ENCODE measurements at regions not wholly inside any gene's neighbourhood (a gene's known extent, or its start where the extent isn't known, plus 50 kb on each side); places are given as distances from the start of the nearest gene placed in this dataset.

GRCh38 chr5:133883916-133884315, 84.5 kb downstream of the C5orf15 start:
- H3K27ac ChIP-seq = no peak overlapping the region

GRCh38 chr5:133882846-133883245, 85.6 kb downstream of the C5orf15 start:
- Histone ChIP-seq H3K27ac (no peak overlapping the region), H3K4me3 (no peak overlapping the region)

More at GRCh38 chr5:133883916-133884315, 84.5 kb downstream of the C5orf15 start:
- H3K4me3 ChIP-seq = no peak overlapping the region

- no peak overlapping the region for H3K27ac ChIP-seq
- H3K4me3 ChIP-seq = no peak overlapping the region
These were observed 86.1 kb downstream of the C5orf15 start for GRCh38 chr5:133882389-133882695.

- H3K4me3 ChIP-seq = no peak overlapping the region
- no peak overlapping the region for H3K27ac ChIP-seq
These were observed 86.6 kb downstream of the C5orf15 start for GRCh38 chr5:133881576-133882388.

GRCh38 chr5:133878236-133878555, 90.2 kb downstream of the C5orf15 start:
- Histone ChIP-seq H3K27ac (no peak overlapping the region), H3K4me3 (no peak overlapping the region)

- no peak overlapping the region for H3K27ac ChIP-seq
- H3K4me3 ChIP-seq = no peak overlapping the region
These were observed 90.8 kb downstream of the C5orf15 start for GRCh38 chr5:133877351-133878235.

- no peak overlapping the region for H3K4me3 ChIP-seq
- no peak overlapping the region for H3K27ac ChIP-seq
These were observed 92.2 kb downstream of the C5orf15 start for GRCh38 chr5:133876266-133876665.

GRCh38 chr5:133875179-133875578, 93.2 kb downstream of the C5orf15 start:
- H3K27ac ChIP-seq = no peak overlapping the region
- no peak overlapping the region for H3K4me3 ChIP-seq

GRCh38 chr5:133873449-133873848, 95.0 kb downstream of the C5orf15 start:
- Histone ChIP-seq H3K27ac (no peak overlapping the region), H3K4me3 (no peak overlapping the region)

- H3K27ac ChIP-seq = no peak overlapping the region
- H3K4me3 ChIP-seq = no peak overlapping the region
These were observed 97.8 kb downstream of the C5orf15 start for GRCh38 chr5:133870661-133871060.

GRCh38 chr5:133869519-133870335, 98.7 kb downstream of the C5orf15 start:
- Histone ChIP-seq H3K4me3 (no peak overlapping the region), H3K27ac (no peak overlapping the region)

- Histone ChIP-seq H3K4me3 (no peak overlapping the region), H3K27ac (no peak overlapping the region)
These were observed 99.4 kb downstream of the C5orf15 start for GRCh38 chr5:133868946-133869518.

- Histone ChIP-seq H3K4me3 (no peak overlapping the region), H3K27ac (peak overlapping the region in 1 of 21 experiments; percentile 16)
These were observed 100.4 kb downstream of the C5orf15 start for GRCh38 chr5:133867851-133868545.

GRCh38 chr5:133867341-133867740, 101.1 kb downstream of the C5orf15 start:
- no peak overlapping the region for H3K4me3 ChIP-seq
- H3K27ac ChIP-seq = peak overlapping the region in 1 of 21 experiments; percentile 16

- Histone ChIP-seq H3K27ac (peak overlapping the region in 1 of 21 experiments; percentile 16), H3K4me3 (no peak overlapping the region)
These were observed 101.6 kb downstream of the C5orf15 start for GRCh38 chr5:133866903-133867245.

- no peak overlapping the region for H3K27ac ChIP-seq
- no peak overlapping the region for H3K4me3 ChIP-seq
These were observed 102.1 kb downstream of the C5orf15 start for GRCh38 chr5:133866160-133866902.

GRCh38 chr5:133865113-133865512, 103.3 kb downstream of the C5orf15 start:
- Histone ChIP-seq H3K27ac (no peak overlapping the region), H3K4me3 (no peak overlapping the region)

- H3K27ac ChIP-seq = no peak overlapping the region
- H3K4me3 ChIP-seq = no peak overlapping the region
These were observed 103.7 kb downstream of the C5orf15 start for GRCh38 chr5:133864711-133865110.
